Muscle of arm (tissue), 1 donor: ENCODE measurements at regions not wholly inside any gene's neighbourhood (a gene's known extent, or its start where the extent isn't known, plus 50 kb on each side); places are given as distances from the start of the nearest gene placed in this dataset.

Experiments used
- DNase-seq: peaks from one replicate; pipeline ENCODE4 v3.0.0-alpha.2; 2013

DNA sequence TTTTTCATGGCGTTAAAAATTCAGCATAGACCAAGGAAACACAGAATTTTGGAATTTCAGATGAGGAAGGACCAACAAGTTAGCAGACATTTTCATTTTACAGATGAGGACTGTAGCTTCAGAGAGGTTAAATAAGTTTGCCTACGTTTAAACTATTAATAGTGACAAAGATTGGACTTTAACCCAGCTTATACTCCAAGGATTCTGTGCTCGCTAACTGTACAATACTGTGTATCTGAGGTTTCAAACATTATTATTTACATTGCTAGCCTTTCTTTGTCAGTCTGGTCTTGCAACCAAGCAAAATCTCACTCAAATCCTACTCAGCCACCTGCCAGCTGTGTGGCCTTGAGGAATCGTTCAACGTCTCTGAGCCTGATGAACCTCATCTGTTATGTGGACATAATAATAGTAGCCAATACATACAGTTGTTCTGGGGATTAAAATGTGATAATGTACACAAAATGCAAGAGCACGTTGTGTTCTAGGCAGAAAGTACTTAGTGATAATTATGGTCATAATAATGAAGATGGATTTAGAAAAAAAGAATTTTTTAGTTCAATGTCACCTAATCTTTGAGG, 462.4 kb upstream of the TRIB2 start:
- no peak for DNase-seq

- DNase-seq = no peak
Observed at GRCh38 chr2:12256206-12256605, 460.5 kb upstream of the TRIB2 start.

DNA sequence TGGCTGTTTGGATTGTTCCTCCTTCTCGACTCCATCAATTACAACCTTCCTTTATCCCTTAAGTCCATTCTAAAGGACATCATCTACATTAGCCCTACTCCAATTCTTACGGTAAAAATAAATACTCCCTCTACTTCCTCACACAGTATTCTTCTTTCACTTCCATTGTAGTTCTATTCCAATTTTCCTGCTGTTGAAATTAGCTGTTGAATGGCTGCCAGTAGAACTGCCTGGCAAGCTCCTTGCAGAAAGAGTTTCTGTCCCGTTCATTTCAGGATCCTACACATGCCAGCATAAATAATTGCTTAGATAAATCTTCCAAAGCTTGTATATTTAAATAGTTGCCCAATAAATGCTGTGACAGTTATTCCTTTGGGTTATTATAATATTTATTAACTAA, 459.3 kb upstream of the TRIB2 start:
- no peak for DNase-seq

- no peak for DNase-seq
Observed at GRCh38 chr2:12259493-12259892, 457.2 kb upstream of the TRIB2 start.

DNA sequence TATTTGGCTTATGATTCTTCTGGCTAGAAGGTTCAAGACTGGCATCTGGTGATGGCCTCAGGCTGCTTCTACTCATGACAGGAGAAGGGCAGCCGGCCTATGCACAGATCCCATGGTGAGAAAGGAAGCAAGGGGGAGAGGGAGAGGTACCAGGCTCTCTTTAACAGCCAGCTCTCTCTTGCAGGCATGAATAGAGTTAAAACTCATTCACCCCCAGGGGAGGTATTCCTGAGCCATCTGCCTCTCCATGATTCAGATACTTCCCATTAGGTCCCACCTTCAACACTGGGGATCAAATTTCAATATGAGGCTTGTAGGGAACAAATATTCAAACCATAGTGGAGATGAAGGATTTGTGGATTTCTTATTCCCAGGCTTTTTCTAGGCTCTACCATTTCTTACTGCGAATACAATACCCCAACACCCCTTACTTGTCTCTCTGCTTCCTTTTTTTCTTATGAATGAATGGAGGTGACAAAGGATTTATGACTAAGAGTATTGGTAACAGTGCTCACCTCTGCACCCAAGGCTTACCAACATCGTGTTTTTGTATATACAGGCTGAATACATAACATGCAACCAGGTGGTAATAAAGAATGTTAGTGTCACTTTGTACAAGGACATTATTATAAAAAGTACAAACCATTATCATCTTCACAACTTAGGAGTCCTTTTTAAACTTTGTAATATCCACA, 454.6 kb upstream of the TRIB2 start:
- DNase-seq = no peak

DNA sequence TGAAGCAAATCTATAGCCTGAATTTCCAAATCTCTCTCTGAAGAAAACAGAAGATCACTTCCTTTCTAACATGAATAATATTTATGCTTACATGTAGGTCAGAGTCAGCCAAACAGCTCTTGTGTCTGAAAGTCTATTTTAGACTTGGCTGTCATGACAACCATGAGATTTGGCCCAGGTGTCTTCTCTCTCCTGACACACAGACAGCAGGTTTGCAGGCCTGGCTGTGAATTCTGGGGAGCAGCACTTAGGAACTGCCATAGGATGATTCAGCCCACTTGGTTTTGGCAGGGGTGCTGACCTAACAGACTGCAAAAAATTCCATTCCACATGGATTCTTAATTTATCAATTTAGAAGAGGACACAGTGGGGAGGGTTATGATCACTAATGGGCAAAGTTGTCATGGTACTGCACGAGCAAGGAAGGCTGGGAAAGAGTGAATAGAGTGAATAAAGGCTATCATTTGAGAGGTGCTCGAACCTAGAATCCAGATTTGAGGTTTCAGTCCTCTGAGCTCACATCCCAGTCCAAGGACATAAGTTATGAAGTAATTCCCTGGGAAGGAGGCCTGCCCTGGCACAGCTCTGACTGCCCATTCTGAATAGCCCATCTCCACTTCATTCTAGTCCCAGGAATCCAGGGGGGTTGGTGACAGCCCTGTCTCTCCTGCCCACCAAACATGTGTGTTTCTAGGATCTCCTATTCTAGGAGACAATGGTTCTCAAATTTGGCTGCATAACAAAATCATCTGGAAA, 453.9 kb upstream of the TRIB2 start:
- peak; percentile 29 for DNase-seq

- no peak for DNase-seq
Observed at GRCh38 chr2:12263730-12264129, 453.0 kb upstream of the TRIB2 start.

DNA sequence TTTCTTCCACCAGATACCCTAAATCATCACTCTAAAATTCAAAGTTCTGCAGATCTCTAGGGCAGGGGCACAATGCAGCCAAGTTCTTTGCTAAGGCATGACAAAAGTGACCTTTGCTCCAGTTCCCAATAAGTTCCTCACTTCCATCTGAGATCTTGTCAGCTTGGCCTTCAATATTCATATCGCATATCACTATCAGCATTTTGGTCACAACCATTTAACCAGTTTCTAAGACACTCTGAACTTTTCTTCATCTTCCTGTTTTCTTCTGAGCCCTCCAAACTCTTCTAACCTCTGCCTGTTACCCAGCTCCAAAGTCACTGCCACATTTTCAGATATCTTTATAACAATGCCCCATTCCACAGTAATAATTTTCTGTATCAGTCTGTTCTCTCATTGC, 452.6 kb upstream of the TRIB2 start:
- no peak for DNase-seq

GRCh38 chr2:12265646-12266045, 451.1 kb upstream of the TRIB2 start:
- no peak for DNase-seq

DNA sequence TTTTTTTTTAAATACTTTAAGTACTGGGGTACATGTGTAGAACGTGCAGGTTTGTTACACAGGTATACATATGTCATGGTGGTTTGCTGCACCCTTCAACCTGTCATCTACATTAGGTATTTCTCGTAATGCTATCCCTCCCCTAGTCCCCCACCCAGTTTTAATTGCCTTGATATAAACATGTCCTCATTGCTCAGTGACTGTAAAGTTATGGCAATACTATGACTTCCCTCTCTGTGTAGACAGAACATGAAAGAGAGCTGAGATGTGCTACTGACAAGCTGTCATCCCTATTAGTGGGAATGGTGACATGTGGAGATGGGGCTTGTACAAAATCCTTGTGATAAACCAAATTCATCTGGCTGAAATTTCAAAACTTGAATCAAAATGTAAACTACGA, 449.7 kb upstream of the TRIB2 start:
- DNase-seq = no peak

DNA sequence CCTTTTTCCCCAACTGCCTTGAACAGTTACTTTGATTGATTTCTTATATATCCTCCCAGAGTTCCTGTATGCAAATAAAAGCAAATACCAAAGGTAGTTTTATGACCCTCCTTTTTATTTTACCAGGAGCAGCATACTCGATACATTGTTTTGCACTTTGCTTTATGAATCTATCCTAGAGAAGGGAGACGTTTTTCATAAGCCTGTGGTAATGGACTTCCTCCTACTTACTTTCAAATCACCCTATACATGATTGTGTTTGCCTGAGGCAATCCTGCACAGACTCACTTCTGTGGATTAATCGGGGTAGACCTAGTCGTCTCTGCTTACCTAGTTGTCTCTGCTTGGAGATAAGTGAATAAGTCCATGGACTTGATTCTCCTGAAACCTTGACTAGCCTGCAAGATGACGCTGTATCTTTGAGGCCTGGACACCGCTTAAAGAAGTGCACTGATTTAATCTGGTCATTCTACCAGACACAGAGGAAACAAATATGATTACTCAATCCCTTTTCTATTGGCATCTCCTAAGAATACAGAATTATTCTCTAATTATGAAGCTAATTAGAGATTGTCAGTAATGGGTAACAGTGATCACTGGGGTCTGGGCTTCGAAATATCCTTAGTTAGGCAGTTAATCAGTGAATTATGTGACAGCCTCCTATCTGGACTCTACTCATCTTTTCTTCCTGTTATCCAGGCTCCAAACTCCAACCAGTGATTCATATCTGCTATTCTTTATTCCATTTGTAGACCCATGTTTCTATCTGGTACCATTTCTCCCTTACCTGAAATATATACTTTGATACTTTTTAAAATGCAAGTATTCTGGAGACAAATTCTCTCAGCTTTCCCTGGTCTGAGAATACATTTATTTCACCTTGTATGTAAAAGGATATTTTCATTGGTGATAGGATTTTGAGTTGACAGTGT, 447.4 kb upstream of the TRIB2 start:
- no peak for DNase-seq

- no peak for DNase-seq
Observed at GRCh38 chr2:12270876-12271588, 445.7 kb upstream of the TRIB2 start.

DNA sequence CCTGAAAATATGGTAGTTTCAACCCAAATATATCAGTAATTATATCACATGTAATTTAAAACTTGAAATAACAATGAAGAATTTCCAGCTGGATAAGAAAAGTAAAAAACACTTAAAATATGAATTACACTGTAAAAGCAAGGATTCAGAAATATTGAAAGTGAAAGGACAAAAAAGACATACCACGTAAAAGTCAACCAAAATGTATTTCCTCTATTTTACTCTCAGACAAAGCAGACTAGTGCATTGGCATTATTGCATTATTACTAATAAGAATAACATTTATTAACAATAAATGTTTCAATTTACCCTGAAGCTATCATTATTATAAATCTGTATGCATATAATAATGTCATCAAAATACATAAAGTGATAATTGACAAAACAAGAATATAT, 445.1 kb upstream of the TRIB2 start:
- DNase-seq = no peak

DNA sequence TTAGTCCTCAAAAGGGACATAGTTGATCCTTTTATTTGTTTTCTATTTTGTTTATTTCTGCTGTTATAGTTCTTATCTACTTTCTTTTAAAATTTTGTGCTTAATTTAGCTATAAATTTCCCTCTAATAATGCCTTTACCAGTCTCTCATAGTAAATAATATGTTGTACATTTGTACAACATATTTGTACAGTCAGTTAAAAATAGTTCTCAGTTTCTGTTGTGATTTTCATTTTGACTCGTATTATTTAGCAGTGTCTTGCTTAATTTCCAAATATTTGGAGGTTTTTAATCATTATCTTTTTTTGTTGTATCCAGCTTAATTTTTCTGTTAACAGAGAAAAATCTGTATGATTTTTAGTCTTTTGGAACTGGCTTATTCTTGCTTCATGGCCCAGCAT, 443.6 kb upstream of the TRIB2 start:
- no peak for DNase-seq

- DNase-seq = no peak
Observed at GRCh38 chr2:12274591-12274990, 442.1 kb upstream of the TRIB2 start.

GRCh38 chr2:12277241-12278034, 439.3 kb upstream of the TRIB2 start:
- DNase-seq = peak; percentile 58

- no peak for DNase-seq
Observed at GRCh38 chr2:12278217-12278750, 438.5 kb upstream of the TRIB2 start.

GRCh38 chr2:12282780-12283695, 433.7 kb upstream of the TRIB2 start:
- DNase-seq = no peak

- no peak for DNase-seq
Observed at GRCh38 chr2:12284037-12284436, 432.7 kb upstream of the TRIB2 start.
